ENCODE measurements at regions not wholly inside any gene's neighbourhood (a gene's known extent, or its start where the extent isn't known, plus 50 kb on each side); places are given as distances from the start of the nearest gene placed in this dataset.
A peak's percentile ranks its signal among the peaks of the same experiment; 100 is the strongest.

DNA sequence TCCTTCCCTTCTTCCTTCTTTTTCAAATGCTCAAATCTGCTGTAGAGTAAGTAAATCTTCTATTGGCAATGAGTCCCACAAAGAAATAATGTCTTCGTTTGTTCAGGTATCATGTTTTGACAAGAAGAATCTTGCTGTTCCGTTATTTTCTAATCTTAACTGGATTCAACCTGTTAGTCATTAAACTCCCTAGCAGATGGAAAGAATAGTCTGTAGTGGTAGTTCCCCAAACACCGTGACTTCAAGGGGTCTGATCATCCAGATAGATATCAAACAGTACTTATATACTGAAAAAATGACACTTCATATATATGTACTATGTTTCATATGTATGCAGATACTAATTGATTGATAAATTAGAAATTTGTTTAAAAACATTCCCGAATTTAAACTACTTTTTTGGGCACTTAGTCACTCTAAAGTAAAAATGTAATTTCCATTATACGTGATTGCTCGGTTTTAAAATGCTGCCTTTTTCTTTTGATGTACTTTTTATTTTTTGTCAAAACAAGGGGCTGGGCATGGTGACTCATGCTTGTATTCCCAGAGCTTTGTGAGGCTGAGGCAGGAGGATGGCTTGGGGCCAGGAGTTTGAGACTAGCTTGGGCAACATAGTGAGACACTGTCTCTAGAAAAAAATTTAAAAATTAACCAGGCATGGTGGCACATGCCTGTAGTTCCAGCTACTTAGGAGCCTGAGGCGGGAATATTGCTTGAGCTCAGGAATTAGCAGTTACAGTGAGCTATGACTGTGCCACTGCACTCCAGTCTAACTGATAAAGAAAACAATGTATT lies 335.7 kb upstream of the SNX7 start:
- no peaks in the 10 kb centered on the region for H3K9me3 Mint-ChIP-seq
- DNase-seq (ENCODE audit: low spot score in 2 of 2): no peak
- H3K4me3 Mint-ChIP-seq: no peak overlapping the region
- no peaks in the 10 kb centered on the region for H3K36me3 Mint-ChIP-seq
- peaks cover 28% of the 10 kb centered on the region for H3K4me1 Mint-ChIP-seq
- ATAC-seq: no peak
- no peak overlapping the region for H3K27ac Mint-ChIP-seq

DNA sequence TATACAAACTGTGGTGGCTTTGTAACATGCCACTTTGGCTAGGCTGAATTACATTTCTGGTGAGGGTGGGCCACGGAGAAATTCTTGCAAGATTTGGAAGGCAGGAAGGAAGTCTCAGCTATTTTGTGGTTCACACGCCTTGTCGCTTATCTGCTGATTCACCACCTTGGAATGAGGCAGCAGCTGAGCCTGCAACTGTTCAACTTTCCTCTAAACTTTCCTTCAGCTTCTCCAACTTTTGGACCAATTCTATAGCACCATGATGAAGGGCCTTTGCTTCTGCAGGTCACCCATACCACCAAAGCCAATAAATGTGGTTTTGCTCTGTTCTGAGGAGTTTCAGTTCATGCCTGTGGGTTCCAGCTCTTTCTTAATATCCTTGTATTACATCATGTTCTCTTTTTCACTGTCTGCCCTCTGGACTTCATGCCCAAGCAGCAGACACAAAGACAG lies 337.6 kb upstream of the SNX7 start:
- Mint-ChIP-seq H3K9me3 (no peaks in the 10 kb centered on the region), H3K4me1 (peaks cover 28% of the 10 kb centered on the region), H3K4me3 (peak overlapping the region; percentile 3), H3K27ac (no peak overlapping the region), H3K36me3 (no peaks in the 10 kb centered on the region)
- DNase-seq (ENCODE audit: low spot score in 2 of 2) (peak; percentile 2 to 50), ATAC-seq (peak; percentile 76)

DNA sequence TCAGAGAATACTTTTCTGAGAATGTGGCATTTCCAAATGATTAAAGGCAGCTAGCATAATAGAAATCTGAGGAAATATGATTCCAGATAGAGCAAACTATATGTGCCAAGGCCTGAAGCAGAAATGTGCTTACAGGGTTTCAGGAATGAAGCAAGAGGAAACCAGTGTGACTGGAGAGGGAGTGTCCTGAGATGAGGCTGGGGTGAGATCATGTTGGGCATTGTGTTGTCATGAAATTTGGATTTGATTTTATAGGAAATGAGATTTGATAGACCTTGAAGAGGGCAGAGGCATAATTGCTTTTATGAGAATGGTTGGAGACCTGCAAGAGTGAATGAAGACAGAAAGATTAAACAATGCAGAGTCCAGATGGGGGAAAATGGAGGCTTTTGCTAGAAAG lies 338.1 kb upstream of the SNX7 start:
- DNase-seq (ENCODE audit: low spot score in 2 of 2) (no peak), ATAC-seq (no peak)
- Mint-ChIP-seq H3K4me3 (peak overlapping the region; percentile 3), H3K36me3 (no peaks in the 10 kb centered on the region), H3K27ac (no peak overlapping the region), H3K9me3 (no peaks in the 10 kb centered on the region), H3K4me1 (peaks cover 28% of the 10 kb centered on the region)

DNA sequence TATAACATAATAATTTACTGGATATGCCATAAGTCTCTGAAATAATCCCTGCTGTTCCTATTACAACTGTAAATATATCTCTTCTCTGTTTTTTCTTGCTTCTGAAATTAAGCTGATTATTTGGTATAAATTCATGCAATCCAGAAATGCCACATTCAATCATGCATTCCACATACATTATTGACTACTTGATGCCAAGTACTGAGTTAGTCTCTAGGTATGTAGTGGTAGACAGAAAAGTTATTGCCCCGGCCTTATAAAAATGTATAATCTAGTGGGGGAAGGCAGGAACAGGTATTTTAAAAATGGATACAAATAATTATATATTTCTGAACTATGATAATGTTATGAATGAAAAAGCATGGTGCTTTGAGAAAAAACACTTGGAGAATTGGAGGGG lies 338.6 kb upstream of the SNX7 start:
- Mint-ChIP-seq H3K27ac (no peak overlapping the region), H3K9me3 (no peaks in the 10 kb centered on the region), H3K4me1 (peaks cover 28% of the 10 kb centered on the region), H3K4me3 (peak overlapping the region; percentile 3), H3K36me3 (no peaks in the 10 kb centered on the region)
- DNase-seq (ENCODE audit: low spot score in 2 of 2) (no peak), ATAC-seq (no peak)

DNA sequence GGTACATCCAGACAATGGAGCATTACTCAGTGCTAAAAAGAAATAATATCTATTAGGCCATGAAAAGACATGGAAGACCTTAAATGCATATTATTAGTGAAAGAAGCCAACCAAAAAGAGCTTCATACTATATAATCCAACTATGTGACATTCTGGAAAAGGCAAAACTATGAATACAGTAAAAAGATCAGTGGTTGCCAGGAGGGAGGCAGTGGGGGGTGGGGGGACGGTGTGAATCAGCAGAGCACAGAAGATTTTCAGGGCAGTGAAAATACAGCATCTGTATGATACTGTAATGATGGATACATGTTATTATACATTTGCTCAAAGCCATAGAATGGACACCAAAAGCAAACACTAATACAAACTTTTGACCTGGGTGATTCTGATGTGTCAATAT lies 339.4 kb upstream of the SNX7 start:
- Mint-ChIP-seq H3K4me3 (no peak overlapping the region), H3K9me3 (no peaks in the 10 kb centered on the region), H3K36me3 (no peaks in the 10 kb centered on the region), H3K27ac (no peak overlapping the region), H3K4me1 (peaks cover 26% of the 10 kb centered on the region)
- ATAC-seq (no peak), DNase-seq (ENCODE audit: low spot score in 2 of 2) (no peak)

DNA sequence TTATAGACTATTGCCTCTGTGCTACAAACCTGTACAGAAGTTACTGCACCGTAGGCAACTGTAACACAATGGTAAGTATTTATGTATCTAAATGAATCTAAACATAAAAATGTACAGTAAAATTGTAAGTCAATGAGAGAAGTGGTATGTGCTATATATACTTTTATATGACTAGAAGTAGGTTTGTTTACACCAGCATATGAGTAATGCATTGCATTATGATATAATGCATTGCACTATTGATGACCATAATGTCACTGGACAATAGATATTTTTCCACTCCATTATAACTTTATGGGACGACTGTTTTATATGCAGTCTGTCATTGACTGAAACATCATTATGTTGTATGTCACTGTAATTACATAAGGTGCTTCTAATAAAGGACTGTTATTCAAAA lies 340.3 kb upstream of the SNX7 start:
- Mint-ChIP-seq H3K4me3 (no peak overlapping the region), H3K4me1 (peaks cover 23% of the 10 kb centered on the region), H3K9me3 (no peaks in the 10 kb centered on the region), H3K27ac (no peak overlapping the region), H3K36me3 (no peaks in the 10 kb centered on the region)
- DNase-seq (ENCODE audit: low spot score in 2 of 2) (no peak), ATAC-seq (no peak)

DNA sequence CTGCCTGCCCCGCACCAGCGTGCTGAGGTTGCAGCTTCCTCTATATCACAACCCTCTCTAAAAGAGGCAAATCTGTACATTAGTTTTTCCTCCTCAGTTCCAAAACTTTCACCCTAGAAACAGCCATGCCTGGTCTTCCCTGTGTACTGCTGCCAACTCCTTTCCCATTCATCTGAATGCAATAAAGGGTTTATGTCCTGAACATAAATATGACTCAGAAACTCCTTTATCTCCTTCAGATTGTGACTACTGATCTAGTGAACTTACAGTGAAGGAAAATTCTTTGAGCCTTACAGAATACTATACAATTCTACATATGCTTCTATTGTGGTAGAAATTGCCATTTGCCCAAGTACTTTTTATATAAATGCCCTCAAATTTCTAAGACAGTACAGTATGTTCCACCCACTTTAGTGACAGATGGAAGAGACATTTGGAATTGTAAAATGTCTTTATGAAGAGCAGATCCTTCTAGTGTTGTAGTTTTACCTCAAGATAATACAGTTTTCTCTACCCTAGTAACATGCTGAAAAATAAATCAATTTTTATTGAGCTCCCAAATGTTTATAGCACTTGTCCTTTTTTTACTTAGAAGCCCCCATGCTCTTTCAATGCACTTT lies 345.1 kb upstream of the SNX7 start:
- H3K4me3 Mint-ChIP-seq: no peak overlapping the region
- no peak overlapping the region for H3K27ac Mint-ChIP-seq
- H3K9me3 Mint-ChIP-seq: no peaks in the 10 kb centered on the region
- DNase-seq (ENCODE audit: low spot score in 2 of 2) (no peak), ATAC-seq (no peak)
- H3K4me1 Mint-ChIP-seq: no peaks in the 10 kb centered on the region
- no peaks in the 10 kb centered on the region for H3K36me3 Mint-ChIP-seq

DNA sequence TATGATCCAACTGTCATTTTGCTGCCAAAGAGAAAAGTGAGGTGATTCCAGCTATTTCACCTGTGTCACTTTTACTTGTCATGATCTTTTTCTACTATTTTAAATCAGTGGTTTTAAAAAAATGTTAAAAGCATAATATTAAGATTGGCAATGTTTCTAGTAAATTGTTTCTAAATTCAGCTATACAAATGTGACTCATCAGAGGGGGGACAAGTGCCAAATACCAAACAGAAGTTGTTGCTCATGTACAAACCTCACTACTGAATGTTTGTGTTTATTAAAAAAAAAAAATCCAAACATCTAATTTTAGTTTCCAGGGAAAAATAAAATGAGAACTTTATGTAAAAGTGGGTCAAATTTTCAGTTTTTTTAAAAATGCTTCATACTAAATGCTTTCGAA lies 346.2 kb upstream of the SNX7 start:
- Mint-ChIP-seq H3K4me1 (no peaks in the 10 kb centered on the region), H3K27ac (no peak overlapping the region), H3K4me3 (no peak overlapping the region), H3K9me3 (no peaks in the 10 kb centered on the region), H3K36me3 (no peaks in the 10 kb centered on the region)
- ATAC-seq: no peak
- DNase-seq (ENCODE audit: low spot score in 2 of 2): no peak

DNA sequence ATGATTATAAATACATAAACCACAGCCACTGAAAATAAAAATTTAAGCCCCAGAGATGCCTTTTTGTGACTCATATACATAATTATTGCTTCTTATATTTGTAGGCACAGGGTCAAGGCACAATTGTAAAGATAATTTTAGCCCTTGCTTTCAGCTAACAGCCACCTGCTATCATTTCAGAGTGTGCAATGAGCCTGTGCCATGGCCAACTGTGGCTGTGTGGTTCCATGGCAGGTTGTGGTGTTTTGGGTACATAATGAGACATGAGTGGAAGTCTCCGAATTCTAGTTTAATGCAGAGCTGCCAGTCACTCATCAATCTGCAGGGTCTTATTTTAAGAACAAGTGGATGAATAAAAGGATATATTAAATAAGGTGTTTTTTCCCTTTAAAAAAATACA lies 346.9 kb upstream of the SNX7 start:
- ATAC-seq: no peak
- no peak overlapping the region for H3K27ac Mint-ChIP-seq
- no peak overlapping the region for H3K4me3 Mint-ChIP-seq
- no peaks in the 10 kb centered on the region for H3K9me3 Mint-ChIP-seq
- H3K4me1 Mint-ChIP-seq: no peaks in the 10 kb centered on the region
- no peak for DNase-seq (ENCODE audit: low spot score in 2 of 2)
- no peaks in the 10 kb centered on the region for H3K36me3 Mint-ChIP-seq

DNA sequence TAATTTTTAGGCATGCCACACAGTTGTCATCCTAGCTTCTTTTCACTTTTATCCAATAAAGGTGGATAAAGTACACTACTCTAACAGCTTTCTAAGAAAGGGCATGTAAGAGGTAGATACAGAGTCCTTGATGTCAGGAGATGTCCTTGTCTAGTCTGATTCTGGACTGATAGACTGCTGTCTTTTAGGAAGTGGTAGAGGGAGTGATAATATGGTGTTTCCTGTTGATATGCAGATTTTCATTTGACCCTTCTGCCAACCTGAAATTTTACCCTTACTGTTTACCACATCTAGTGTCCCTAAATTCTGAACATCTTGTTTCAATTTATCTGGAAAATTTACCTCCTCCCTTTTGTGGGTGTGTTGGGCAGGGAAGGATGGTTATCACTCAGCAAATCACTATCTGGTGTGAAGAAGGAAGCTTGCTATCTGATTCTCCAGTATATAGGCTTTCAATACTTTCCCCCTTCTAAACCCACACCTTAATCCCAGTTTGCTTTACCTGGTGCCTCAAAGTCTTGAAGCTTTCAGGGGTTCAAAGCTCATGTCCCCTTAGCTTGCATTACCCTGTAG lies 354.9 kb upstream of the SNX7 start:
- no peak for DNase-seq (ENCODE audit: low spot score in 2 of 2)

DNA sequence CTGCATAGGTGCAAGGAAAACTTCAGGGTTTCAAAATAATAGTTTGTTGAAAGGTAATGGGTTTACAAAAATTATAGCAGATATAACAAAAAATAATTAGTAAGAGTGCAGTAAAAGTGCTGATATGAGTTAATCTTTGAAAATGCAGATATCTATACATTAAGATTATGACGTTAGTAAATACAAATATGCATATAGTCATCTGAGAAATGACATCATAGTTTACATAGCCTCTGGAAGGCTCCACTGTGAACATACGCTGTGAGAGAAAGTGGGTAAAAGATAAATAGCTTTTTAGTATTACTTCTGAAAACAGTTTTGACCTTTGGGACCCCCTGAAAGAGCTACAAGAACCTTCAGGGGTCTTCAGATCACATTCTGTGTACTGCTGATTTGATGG lies 356.2 kb upstream of the SNX7 start:
- Mint-ChIP-seq H3K4me1 (no peaks in the 10 kb centered on the region), H3K27ac (no peak overlapping the region), H3K9me3 (no peaks in the 10 kb centered on the region), H3K36me3 (no peaks in the 10 kb centered on the region), H3K4me3 (no peak overlapping the region)
- DNase-seq (ENCODE audit: low spot score in 2 of 2): no peak
- no peak for ATAC-seq

More for the DNA sequence above, 354.9 kb upstream of the SNX7 start:
- Mint-ChIP-seq H3K9me3 (no peaks in the 10 kb centered on the region), H3K4me3 (no peak overlapping the region), H3K4me1 (no peaks in the 10 kb centered on the region), H3K36me3 (no peaks in the 10 kb centered on the region), H3K27ac (no peak overlapping the region)
- ATAC-seq: no peak

DNA sequence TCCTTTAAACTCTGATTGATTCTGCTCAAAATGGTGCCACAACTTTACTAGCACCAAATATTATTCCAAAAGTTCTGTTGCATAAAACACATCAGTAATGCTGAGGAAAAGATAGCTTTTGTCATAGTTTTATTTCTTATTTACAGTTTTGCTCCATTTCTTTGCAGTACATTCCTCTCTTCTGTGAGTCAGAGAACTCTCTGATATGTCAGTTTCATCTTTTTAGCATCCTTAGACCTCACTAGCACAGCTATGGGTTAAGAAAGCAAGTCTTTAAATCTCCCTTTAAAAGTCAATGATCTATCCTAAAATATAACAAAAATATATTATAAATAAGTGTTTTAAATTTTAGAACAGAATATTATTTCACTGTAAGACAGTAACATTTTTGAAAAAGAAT lies 356.6 kb upstream of the SNX7 start:
- Mint-ChIP-seq H3K27ac (no peak overlapping the region), H3K4me3 (no peak overlapping the region), H3K4me1 (no peaks in the 10 kb centered on the region), H3K9me3 (no peaks in the 10 kb centered on the region), H3K36me3 (no peaks in the 10 kb centered on the region)
- ATAC-seq: no peak
- no peak for DNase-seq (ENCODE audit: low spot score in 2 of 2)

DNA sequence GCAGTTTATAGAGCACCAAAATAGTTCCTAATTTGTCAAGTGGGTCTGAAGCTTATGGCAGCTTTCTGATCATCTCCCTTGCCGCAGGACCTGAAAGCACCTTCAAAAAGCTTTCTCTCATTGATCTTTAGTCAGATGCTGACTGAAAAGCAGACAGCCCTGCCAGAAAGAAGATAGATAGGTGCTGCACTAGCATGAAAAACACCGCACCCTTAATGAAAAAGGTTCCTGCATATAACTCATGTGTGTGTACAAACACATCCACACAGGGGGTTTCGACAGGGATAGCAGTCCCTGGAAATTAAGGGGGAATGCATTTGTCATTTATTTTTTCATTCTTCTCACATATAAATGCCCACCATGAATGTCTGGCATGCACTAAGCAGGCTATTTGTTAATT lies 361.7 kb upstream of the SNX7 start:
- no peak for DNase-seq (ENCODE audit: low spot score in 2 of 2)
- Mint-ChIP-seq H3K36me3 (no peaks in the 10 kb centered on the region), H3K27ac (no peak overlapping the region), H3K4me3 (no peak overlapping the region), H3K4me1 (no peaks in the 10 kb centered on the region), H3K9me3 (no peaks in the 10 kb centered on the region)
- no peak for ATAC-seq

DNA sequence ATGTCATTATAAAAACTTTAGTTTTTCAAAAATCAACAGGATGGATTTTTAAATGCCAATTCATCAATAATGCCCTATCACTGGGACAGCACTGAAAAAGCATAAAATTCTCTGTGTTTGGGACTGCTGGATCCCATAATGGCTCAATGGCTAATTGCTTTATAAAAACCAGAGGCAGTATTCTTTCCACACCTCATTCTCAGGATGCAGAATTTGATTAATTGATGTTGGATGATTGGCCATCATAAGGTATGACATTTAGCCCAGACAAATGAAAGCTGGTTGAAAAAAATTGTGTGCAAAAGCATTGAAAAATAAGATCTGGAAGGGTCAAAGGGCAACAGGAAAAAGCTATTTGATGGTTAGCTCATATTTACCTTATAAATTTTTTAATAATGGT lies 362.2 kb upstream of the SNX7 start:
- DNase-seq (ENCODE audit: low spot score in 2 of 2) (no peak), ATAC-seq (no peak)
- H3K27ac Mint-ChIP-seq: no peak overlapping the region
- H3K4me3 Mint-ChIP-seq: no peak overlapping the region
- no peaks in the 10 kb centered on the region for H3K9me3 Mint-ChIP-seq
- no peaks in the 10 kb centered on the region for H3K36me3 Mint-ChIP-seq
- H3K4me1 Mint-ChIP-seq: no peaks in the 10 kb centered on the region

DNA sequence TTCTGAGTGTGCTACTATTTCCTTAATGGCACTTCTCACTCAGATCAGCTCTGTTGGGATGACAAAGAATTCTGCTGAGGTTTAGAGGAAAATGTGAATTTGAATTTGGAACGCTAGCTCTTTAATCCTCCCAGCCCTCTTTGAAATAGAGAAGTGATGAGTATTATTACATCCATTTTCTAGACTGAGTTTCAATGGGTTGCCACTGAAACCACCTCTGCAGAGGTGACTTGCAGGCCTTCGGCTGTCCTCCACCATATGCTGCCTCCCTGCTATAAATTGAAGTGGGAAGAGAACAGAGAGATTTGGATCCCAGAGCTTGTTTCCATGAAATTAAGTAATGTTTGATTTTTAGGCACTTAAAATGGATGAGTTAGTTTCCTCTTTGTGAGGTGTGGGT lies 363.2 kb upstream of the SNX7 start:
- H3K27ac Mint-ChIP-seq: no peak overlapping the region
- H3K4me1 Mint-ChIP-seq: no peaks in the 10 kb centered on the region
- DNase-seq (ENCODE audit: low spot score in 2 of 2) (no peak), ATAC-seq (no peak)
- H3K9me3 Mint-ChIP-seq: no peaks in the 10 kb centered on the region
- no peak overlapping the region for H3K4me3 Mint-ChIP-seq
- no peaks in the 10 kb centered on the region for H3K36me3 Mint-ChIP-seq

DNA sequence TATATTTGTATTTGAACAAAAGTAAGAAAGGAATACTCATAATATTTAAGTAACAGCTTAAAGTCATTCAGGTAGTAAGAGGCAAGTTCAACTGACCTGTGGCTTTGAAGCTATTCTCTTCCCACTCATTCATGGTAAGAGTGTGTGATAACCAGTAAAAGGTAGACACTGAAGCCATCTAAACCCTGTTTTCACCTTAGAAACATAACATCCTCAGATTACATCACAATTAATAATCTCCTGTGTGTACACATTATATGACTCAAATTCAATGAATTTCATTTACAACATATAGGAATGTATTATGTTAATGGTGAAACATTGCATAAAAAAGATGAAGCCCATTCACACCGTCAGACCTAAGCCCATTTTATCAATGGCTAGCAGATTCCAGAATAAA lies 364.8 kb upstream of the SNX7 start:
- Mint-ChIP-seq H3K4me1 (no peaks in the 10 kb centered on the region), H3K36me3 (no peaks in the 10 kb centered on the region), H3K27ac (no peak overlapping the region), H3K9me3 (no peaks in the 10 kb centered on the region), H3K4me3 (no peak overlapping the region)
- no peak for DNase-seq (ENCODE audit: low spot score in 2 of 2)
- ATAC-seq: no peak
